ENCODE measurements at regions not wholly inside any gene's neighbourhood (a gene's known extent, or its start where the extent isn't known, plus 50 kb on each side); places are given as distances from the start of the nearest gene placed in this dataset.

- no peaks in the 10 kb centered on the region for H3K9me3 ChIP-seq
- H3K4me1 ChIP-seq: no peaks in the 10 kb centered on the region
- peaks cover 0 to 5% (median 0%) of the 10 kb centered on the region in 4 donors for H3K27me3 ChIP-seq
- no peak overlapping the region for H3K27ac ChIP-seq
- H3K4me3 ChIP-seq: no peak overlapping the region
- ATAC-seq (ENCODE audit: low FRiP score in 2 of 2) (no peak), DNase-seq (peak; percentile 20 to 71)
- TF ChIP-seq EP300 (IDR thresholded peaks at IDR 0.05) (no peak), CTCF (IDR thresholded peaks at IDR 0.05) (no peak), POLR2AphosphoS5 (IDR thresholded peaks at IDR 0.05) (no peak), POLR2A (IDR thresholded peaks at IDR 0.05) (no peak)
- 26 to 35% methylated on average over 15 to 24 of the region's 26 CpGs for WGBS, 2 donors
- H3K36me3 ChIP-seq: no peaks in the 10 kb centered on the region
These were observed 132.7 kb downstream of the CPZ start for GRCh38 chr4:8725071-8725841.

GRCh38 chr4:8724436-8725070, 132.0 kb downstream of the CPZ start:
- peaks cover 0 to 5% (median 0%) of the 10 kb centered on the region in 4 donors for H3K27me3 ChIP-seq
- H3K36me3 ChIP-seq: no peaks in the 10 kb centered on the region
- H3K4me3 ChIP-seq: no peak overlapping the region
- H3K9me3 ChIP-seq: no peaks in the 10 kb centered on the region
- no peak overlapping the region for H3K27ac ChIP-seq
- H3K4me1 ChIP-seq: no peaks in the 10 kb centered on the region
- WGBS, 2 donors: 49 to 60% methylated on average over 8 to 20 of the region's 20 CpGs
- TF ChIP-seq POLR2AphosphoS5 (IDR thresholded peaks at IDR 0.05) (no peak), EP300 (IDR thresholded peaks at IDR 0.05) (no peak), POLR2A (IDR thresholded peaks at IDR 0.05) (no peak), CTCF (IDR thresholded peaks at IDR 0.05) (no peak)
- ATAC-seq (ENCODE audit: low FRiP score in 2 of 2): no peak
- DNase-seq: peak; percentile 13 to 68

- Histone ChIP-seq H3K27ac (no peak overlapping the region), H3K4me1 (no peaks in the 10 kb centered on the region), H3K9me3 (no peaks in the 10 kb centered on the region), H3K4me3 (no peak overlapping the region), H3K36me3 (no peaks in the 10 kb centered on the region), H3K27me3 (peaks cover 0 to 5% (median 0%) of the 10 kb centered on the region in 4 donors)
- TF ChIP-seq EP300 (IDR thresholded peaks at IDR 0.05): no peak
- TF ChIP-seq POLR2A (IDR thresholded peaks at IDR 0.05): no peak
- TF ChIP-seq POLR2AphosphoS5 (IDR thresholded peaks at IDR 0.05): no peak
- no peak for TF ChIP-seq CTCF (IDR thresholded peaks at IDR 0.05)
- ATAC-seq (ENCODE audit: low FRiP score in 2 of 2): no peak
- peak; percentile 14 to 46 for DNase-seq
- WGBS, 2 donors: 67 to 78% methylated on average over 10 to 14 of the region's 14 CpGs
These were observed 130.8 kb downstream of the CPZ start for GRCh38 chr4:8723222-8723980.

GRCh38 chr4:8722556-8722955, 130.0 kb downstream of the CPZ start:
- DNase-seq (peak in 1 of 2 donors; percentile 10), ATAC-seq (ENCODE audit: low FRiP score in 2 of 2) (no peak)
- peaks cover 0 to 5% (median 0%) of the 10 kb centered on the region in 4 donors for H3K27me3 ChIP-seq
- TF ChIP-seq POLR2AphosphoS5 (IDR thresholded peaks at IDR 0.05) (no peak), CTCF (IDR thresholded peaks at IDR 0.05) (no peak), POLR2A (IDR thresholded peaks at IDR 0.05) (no peak), EP300 (IDR thresholded peaks at IDR 0.05) (no peak)
- no peaks in the 10 kb centered on the region for H3K4me1 ChIP-seq
- WGBS, 2 donors: 84 to 86% methylated on average over 9 of the region's 9 CpGs
- H3K9me3 ChIP-seq: no peaks in the 10 kb centered on the region
- H3K27ac ChIP-seq: no peak overlapping the region
- no peaks in the 10 kb centered on the region for H3K36me3 ChIP-seq
- no peak overlapping the region for H3K4me3 ChIP-seq

All from upper lobe of left lung (tissue), 6 donors.